ENCODE measurements at regions not wholly inside any gene's neighbourhood (a gene's known extent, or its start where the extent isn't known, plus 50 kb on each side); places are given as distances from the start of the nearest gene placed in this dataset.

DNA sequence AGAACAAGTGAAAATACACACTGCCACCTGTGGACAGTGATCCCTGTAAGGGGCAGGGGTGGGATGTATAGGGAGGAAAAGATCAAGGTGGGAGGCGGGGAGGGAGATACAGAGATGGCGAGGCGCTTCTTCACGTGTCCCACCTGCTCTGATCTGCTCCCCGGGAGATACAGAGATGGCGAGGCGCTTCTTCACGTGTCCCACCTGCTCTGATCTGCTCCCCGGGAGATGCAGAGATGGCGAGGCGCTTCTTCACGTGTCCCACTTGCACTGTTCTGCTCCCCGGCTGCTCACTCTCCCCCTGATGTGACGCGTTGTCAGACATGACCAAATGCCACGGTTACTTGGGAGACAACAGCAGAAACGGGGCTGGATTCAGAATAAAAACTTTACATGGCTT, 308.3 kb upstream of the SHH start:
- H3K4me3 ChIP-seq (ENCODE audit: low read length) = no peak overlapping the region
- no peaks in the 10 kb centered on the region for H3K9me3 ChIP-seq (replicated peaks; ENCODE audit: control insufficient read depth, low read depth, low read length)
- peaks cover 2% of the 10 kb centered on the region for H3K27me3 ChIP-seq (ENCODE audit: control insufficient read depth, insufficient read depth, low read length)
- 92% methylated on average over 17 of the region's 17 CpGs for WGBS (ENCODE audit: insufficient coverage)
- H3K27ac ChIP-seq (ENCODE audit: low read length) = no peak overlapping the region
- no peaks in the 10 kb centered on the region for H3K4me1 ChIP-seq (ENCODE audit: control insufficient read depth, insufficient read depth, low read length)
- H3K36me3 ChIP-seq (ENCODE audit: control insufficient read depth, insufficient read depth, low read length) = no peaks in the 10 kb centered on the region
- DNase-seq = no peak

DNA sequence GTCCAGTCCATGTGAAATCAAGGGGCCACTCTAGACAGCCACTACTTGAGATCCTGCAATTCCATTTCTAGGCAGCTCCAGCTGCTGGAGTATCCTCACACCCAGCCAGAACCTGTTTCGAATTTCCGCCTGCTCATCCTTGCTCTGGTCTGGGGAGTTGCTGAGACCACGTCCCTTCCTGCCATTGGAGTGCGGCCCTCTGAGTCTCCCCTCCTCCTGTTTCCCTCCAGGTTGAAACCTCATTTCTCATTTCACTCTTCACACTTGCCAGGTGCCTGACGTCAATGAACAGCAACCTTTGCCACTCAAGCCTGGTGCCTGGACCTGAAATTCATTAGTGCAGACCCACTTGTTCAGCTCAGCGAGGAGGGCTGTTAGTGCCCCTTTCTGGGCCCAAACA, 307.5 kb upstream of the SHH start:
- no peak for DNase-seq
- Histone ChIP-seq H3K27me3 (ENCODE audit: control insufficient read depth, insufficient read depth, low read length) (no peaks in the 10 kb centered on the region), H3K4me1 (ENCODE audit: control insufficient read depth, insufficient read depth, low read length) (no peaks in the 10 kb centered on the region), H3K9me3 (replicated peaks; ENCODE audit: control insufficient read depth, low read depth, low read length) (no peaks in the 10 kb centered on the region), H3K36me3 (ENCODE audit: control insufficient read depth, insufficient read depth, low read length) (no peaks in the 10 kb centered on the region), H3K4me3 (ENCODE audit: low read length) (no peak overlapping the region), H3K27ac (ENCODE audit: low read length) (no peak overlapping the region)
- WGBS (ENCODE audit: insufficient coverage) = 47% methylated on average over 6 of the region's 6 CpGs

DNA sequence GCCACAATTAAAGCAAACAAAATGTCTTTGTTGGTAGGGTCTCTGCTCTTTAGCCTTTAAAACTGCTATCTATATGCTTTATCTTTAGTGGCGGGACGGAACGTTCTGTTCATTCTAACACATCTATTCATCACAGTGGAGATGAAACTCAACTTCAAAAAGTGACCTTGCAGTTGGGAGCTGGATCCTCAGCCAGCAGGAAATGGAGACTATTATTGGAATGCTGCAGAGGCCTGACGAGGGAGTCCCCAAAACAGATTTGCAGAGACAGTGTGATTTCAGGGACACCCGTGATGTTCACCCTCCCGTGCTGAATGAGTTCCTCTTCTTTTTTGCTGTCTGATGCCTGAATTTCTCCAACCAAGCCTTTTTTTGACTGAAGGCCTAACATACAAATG, 306.0 kb upstream of the SHH start:
- Histone ChIP-seq H3K27me3 (ENCODE audit: control insufficient read depth, insufficient read depth, low read length) (no peaks in the 10 kb centered on the region), H3K4me1 (ENCODE audit: control insufficient read depth, insufficient read depth, low read length) (no peaks in the 10 kb centered on the region), H3K4me3 (ENCODE audit: low read length) (no peak overlapping the region), H3K27ac (ENCODE audit: low read length) (no peak overlapping the region), H3K36me3 (ENCODE audit: control insufficient read depth, insufficient read depth, low read length) (no peaks in the 10 kb centered on the region), H3K9me3 (replicated peaks; ENCODE audit: control insufficient read depth, low read depth, low read length) (no peaks in the 10 kb centered on the region)
- no peak for DNase-seq
- WGBS (ENCODE audit: insufficient coverage) = 52% methylated on average over 3 of the region's 6 CpGs

DNA sequence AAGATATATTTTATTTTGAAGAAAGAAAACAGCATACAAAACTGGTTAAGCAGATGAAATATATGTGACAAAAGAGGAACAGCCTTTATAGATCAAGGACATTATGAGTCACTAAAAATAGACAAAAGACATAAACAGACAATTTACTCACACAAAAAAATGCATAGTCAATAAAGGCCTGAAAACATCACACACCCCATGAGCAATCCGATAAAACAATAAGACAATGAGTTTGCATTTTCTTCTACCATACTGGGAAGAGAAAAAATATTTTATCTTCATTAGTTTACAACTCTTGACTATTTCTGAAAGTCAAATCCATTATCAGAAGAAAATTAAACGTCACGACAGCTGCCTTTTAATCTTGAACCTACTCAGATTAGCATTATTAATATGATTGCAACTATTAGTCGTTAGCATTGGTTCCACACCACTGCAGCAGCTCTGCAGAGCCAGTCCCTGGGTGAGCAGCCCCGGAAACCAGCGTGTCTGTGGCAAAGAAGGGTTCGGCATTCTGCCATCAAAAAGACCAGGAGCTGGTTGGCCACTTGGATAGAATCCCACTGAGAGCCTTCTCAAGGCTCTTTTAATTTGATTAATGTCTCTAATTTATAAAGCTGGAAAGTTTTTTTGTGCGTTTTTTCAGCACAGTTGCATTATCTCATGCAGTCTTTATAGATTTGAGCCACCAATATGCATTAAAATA, 305.4 kb upstream of the SHH start:
- H3K27ac ChIP-seq (ENCODE audit: low read length) = no peak overlapping the region
- no peaks in the 10 kb centered on the region for H3K36me3 ChIP-seq (ENCODE audit: control insufficient read depth, insufficient read depth, low read length)
- WGBS (ENCODE audit: insufficient coverage) = 66% methylated on average over 3 of the region's 8 CpGs
- no peaks in the 10 kb centered on the region for H3K4me1 ChIP-seq (ENCODE audit: control insufficient read depth, insufficient read depth, low read length)
- no peak for DNase-seq
- no peaks in the 10 kb centered on the region for H3K27me3 ChIP-seq (ENCODE audit: control insufficient read depth, insufficient read depth, low read length)
- no peaks in the 10 kb centered on the region for H3K9me3 ChIP-seq (replicated peaks; ENCODE audit: control insufficient read depth, low read depth, low read length)
- H3K4me3 ChIP-seq (ENCODE audit: low read length) = no peak overlapping the region

DNA sequence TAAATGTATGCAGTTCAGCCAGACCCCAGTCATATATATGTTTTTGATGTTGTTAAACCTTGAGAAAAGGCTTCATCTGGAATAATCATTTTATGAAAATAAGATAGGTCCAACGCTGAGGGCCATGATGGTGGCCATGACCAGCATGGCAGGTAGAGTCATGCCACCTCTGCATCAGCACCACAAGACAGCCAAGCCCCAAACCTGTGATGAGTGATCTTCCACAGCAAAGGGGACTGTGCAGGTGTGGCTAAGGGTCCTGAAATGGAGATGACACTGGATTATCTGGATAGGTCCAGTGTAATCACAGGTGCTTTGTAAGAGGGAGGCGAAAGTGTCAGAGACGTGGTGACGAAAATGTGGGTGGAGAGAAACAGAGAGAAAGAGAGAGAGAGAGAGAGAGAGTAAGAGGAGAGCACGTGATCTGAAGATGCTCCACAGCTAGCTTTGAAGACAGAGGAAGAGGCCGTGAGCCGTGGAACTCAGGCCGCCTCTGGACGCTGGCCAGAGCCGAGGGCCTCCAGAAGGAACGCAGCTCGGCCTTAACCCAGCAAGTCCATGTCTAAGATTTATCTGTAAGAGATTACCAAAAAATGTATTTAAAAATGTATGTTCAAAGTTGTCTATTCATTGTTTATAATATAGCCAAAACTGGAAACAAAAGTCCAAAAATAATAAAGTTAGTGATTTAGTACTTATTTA, 304.4 kb upstream of the SHH start:
- 81% methylated on average over 4 of the region's 12 CpGs for WGBS (ENCODE audit: insufficient coverage)
- no peaks in the 10 kb centered on the region for H3K9me3 ChIP-seq (replicated peaks; ENCODE audit: control insufficient read depth, low read depth, low read length)
- H3K4me3 ChIP-seq (ENCODE audit: low read length) = no peak overlapping the region
- H3K27me3 ChIP-seq (ENCODE audit: control insufficient read depth, insufficient read depth, low read length) = no peaks in the 10 kb centered on the region
- H3K36me3 ChIP-seq (ENCODE audit: control insufficient read depth, insufficient read depth, low read length) = no peaks in the 10 kb centered on the region
- DNase-seq = no peak
- H3K4me1 ChIP-seq (ENCODE audit: control insufficient read depth, insufficient read depth, low read length) = no peaks in the 10 kb centered on the region
- H3K27ac ChIP-seq (ENCODE audit: low read length) = no peak overlapping the region

DNA sequence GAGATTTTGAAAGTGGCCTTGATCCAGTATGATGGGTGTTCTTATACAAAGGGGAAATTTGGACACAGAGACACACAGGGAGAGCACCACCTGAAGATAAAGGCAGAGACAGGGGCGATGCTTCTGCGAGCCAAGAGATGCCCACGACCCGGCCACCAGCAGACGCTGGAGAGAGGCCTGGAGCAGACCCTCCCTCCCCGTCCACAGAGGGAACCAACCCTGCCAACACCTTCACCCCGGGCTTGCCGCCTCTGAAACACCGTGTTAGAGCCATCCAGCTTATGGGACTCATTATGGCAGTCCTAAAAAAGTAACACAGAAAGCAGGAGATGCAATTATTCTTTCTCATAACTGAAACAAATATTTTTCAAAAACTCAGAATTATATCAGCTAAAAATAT, 303.3 kb upstream of the SHH start:
- Histone ChIP-seq H3K27ac (ENCODE audit: low read length) (no peak overlapping the region), H3K27me3 (ENCODE audit: control insufficient read depth, insufficient read depth, low read length) (no peaks in the 10 kb centered on the region), H3K9me3 (replicated peaks; ENCODE audit: control insufficient read depth, low read depth, low read length) (no peaks in the 10 kb centered on the region), H3K4me3 (ENCODE audit: low read length) (no peak overlapping the region), H3K36me3 (ENCODE audit: control insufficient read depth, insufficient read depth, low read length) (no peaks in the 10 kb centered on the region), H3K4me1 (ENCODE audit: control insufficient read depth, insufficient read depth, low read length) (no peaks in the 10 kb centered on the region)
- 80% methylated on average over 9 of the region's 9 CpGs for WGBS (ENCODE audit: insufficient coverage)
- no peak for DNase-seq

DNA sequence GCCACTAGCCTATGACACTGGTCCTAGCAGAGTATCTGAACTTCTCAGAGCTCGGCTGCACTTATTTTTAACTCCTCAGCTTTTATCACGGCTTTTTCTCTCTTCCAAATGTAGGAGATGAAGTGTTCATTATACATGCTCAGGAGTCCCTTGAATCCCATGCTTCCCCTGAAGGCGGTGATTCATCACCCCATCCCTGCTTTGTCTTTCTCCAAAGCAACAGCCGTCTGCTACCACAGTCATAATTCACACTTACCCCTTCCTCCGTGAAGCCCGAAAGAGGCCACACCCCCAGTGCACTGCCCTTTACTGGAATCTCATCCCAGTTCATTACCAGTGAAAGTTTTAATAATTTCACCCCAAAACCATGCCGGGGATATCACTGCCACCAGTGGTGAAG, 301.5 kb upstream of the SHH start:
- DNase-seq = no peak
- Histone ChIP-seq H3K36me3 (ENCODE audit: control insufficient read depth, insufficient read depth, low read length) (no peaks in the 10 kb centered on the region), H3K4me3 (ENCODE audit: low read length) (no peak overlapping the region), H3K9me3 (replicated peaks; ENCODE audit: control insufficient read depth, low read depth, low read length) (no peaks in the 10 kb centered on the region), H3K27me3 (ENCODE audit: control insufficient read depth, insufficient read depth, low read length) (no peaks in the 10 kb centered on the region), H3K27ac (ENCODE audit: low read length) (no peak overlapping the region), H3K4me1 (ENCODE audit: control insufficient read depth, insufficient read depth, low read length) (no peaks in the 10 kb centered on the region)
- WGBS (ENCODE audit: insufficient coverage) = 38% methylated on average over 3 of the region's 7 CpGs

DNA sequence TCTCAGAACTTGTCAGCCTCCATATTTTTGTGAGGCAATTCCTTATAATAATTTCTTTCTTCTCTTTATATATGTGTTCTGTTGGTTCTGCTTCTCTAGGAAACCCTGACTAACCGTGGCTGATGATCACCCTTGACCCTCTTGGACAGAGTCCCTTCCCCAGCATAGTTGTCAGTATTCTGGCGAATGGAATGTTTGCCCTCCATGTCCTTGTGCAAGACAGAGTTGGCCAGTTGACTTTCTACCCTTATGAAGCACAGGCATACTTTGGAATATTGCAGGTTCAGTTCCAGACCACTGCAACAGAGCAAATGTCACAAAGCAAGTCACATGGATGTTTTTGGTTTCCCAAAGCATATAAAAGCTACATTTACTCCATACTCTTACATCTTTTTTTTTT, 297.7 kb upstream of the SHH start:
- 100% methylated on average over 1 of the region's 2 CpGs for WGBS (ENCODE audit: insufficient coverage)
- DNase-seq = no peak
- H3K27me3 ChIP-seq (ENCODE audit: control insufficient read depth, insufficient read depth, low read length) = no peaks in the 10 kb centered on the region
- no peak overlapping the region for H3K4me3 ChIP-seq (ENCODE audit: low read length)
- no peaks in the 10 kb centered on the region for H3K9me3 ChIP-seq (replicated peaks; ENCODE audit: control insufficient read depth, low read depth, low read length)
- no peaks in the 10 kb centered on the region for H3K4me1 ChIP-seq (ENCODE audit: control insufficient read depth, insufficient read depth, low read length)
- H3K27ac ChIP-seq (ENCODE audit: low read length) = no peak overlapping the region
- H3K36me3 ChIP-seq (ENCODE audit: control insufficient read depth, insufficient read depth, low read length) = no peaks in the 10 kb centered on the region

DNA sequence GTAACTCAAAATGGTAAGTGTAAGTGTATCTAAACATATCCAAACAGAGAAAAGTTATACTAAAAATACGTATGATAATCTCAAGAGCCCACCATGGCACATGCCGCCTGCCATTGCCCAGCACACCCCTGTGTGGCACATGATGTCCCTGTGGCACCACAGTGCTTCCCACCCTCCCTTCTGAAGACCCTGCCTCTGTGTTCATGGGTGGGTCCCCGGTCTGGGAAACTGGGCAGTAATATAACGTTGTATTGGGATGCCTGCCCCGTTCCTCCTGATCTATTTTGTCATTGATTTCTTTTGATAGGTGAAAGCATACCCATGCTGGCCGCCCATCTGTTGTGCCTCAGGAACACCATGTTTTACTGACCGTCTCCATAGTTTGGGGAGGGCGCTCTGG, 296.8 kb upstream of the SHH start:
- Histone ChIP-seq H3K4me1 (ENCODE audit: control insufficient read depth, insufficient read depth, low read length) (no peaks in the 10 kb centered on the region), H3K27ac (ENCODE audit: low read length) (no peak overlapping the region), H3K9me3 (replicated peaks; ENCODE audit: control insufficient read depth, low read depth, low read length) (no peaks in the 10 kb centered on the region), H3K4me3 (ENCODE audit: low read length) (no peak overlapping the region), H3K27me3 (ENCODE audit: control insufficient read depth, insufficient read depth, low read length) (no peaks in the 10 kb centered on the region), H3K36me3 (ENCODE audit: control insufficient read depth, insufficient read depth, low read length) (no peaks in the 10 kb centered on the region)
- no peak for DNase-seq
- 95% methylated on average over 6 of the region's 8 CpGs for WGBS (ENCODE audit: insufficient coverage)

DNA sequence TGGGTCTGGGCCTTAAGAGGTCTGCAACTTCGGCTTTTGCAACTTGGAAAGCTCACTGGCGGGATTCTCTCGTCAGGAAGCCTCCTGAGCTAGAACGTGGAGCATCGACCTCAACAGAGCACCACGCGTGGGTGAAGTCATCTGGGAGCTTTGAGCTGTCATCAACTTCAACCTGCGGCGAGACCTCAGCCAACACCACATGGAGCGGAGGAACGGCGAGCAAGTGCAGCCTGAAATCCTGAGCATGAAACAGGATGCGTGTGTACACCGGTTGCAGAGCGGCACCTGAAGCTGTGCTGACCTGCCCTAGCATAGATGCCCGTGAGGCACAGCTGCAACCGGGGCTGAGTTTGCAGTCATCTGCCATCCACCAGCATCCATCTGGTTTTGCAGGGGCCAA, 295.7 kb upstream of the SHH start:
- Histone ChIP-seq H3K9me3 (replicated peaks; ENCODE audit: control insufficient read depth, low read depth, low read length) (no peaks in the 10 kb centered on the region), H3K4me3 (ENCODE audit: low read length) (no peak overlapping the region), H3K27ac (ENCODE audit: low read length) (no peak overlapping the region), H3K36me3 (ENCODE audit: control insufficient read depth, insufficient read depth, low read length) (no peaks in the 10 kb centered on the region), H3K27me3 (ENCODE audit: control insufficient read depth, insufficient read depth, low read length) (no peaks in the 10 kb centered on the region), H3K4me1 (ENCODE audit: control insufficient read depth, insufficient read depth, low read length) (no peaks in the 10 kb centered on the region)
- 66% methylated on average over 15 of the region's 17 CpGs for WGBS (ENCODE audit: insufficient coverage)
- DNase-seq = no peak

DNA sequence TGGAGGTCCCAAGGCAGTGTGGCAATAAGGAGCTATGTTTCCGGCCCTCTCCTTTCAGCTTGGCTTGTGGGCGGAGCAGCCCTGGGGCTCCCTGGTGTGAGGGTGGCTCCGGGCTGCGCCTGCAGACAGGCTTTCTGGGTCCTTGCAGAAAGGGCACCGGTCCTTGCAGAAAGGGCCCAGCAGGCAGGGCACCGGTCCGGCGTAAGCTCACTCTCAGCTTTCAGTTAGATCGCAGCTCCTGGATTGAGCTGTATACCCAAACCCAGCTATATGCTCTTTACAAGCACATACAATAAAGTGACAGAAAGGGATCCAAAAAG, 293.8 kb upstream of the SHH start:
- H3K36me3 ChIP-seq (ENCODE audit: control insufficient read depth, insufficient read depth, low read length) = no peaks in the 10 kb centered on the region
- no peaks in the 10 kb centered on the region for H3K4me1 ChIP-seq (ENCODE audit: control insufficient read depth, insufficient read depth, low read length)
- H3K9me3 ChIP-seq (replicated peaks; ENCODE audit: control insufficient read depth, low read depth, low read length) = no peaks in the 10 kb centered on the region
- DNase-seq = no peak
- no peak overlapping the region for H3K4me3 ChIP-seq (ENCODE audit: low read length)
- H3K27me3 ChIP-seq (ENCODE audit: control insufficient read depth, insufficient read depth, low read length) = no peaks in the 10 kb centered on the region
- no peak overlapping the region for H3K27ac ChIP-seq (ENCODE audit: low read length)
- WGBS (ENCODE audit: insufficient coverage) = 50% methylated on average over 3 of the region's 9 CpGs
